Activated CD4-positive, alpha-beta T cell treated with anti-CD3 and anti-CD28 coated beads, Interleukin-2, amount 10 ng/mL, durations not matched to agents 24 days and 14 days (primary cell): ENCODE measurements at regions not wholly inside any gene's neighbourhood (a gene's known extent, or its start where the extent isn't known, plus 50 kb on each side); places are given as distances from the start of the nearest gene placed in this dataset.

Experiments used
- DNase-seq: peaks from one replicate; pipeline ENCODE4 v3.0.0; 2022
- H3K27ac Mint-ChIP-seq: one replicate; pipeline ENCODE4 v1.8.0; 2022; ENCODE audit warnings: mild to moderate bottlenecking, mixed read lengths
- H3K27me3 Mint-ChIP-seq: one replicate; pipeline ENCODE4 v1.8.0; 2022; ENCODE audit warnings: mixed read lengths
- H3K36me3 Mint-ChIP-seq: one replicate; pipeline ENCODE4 v1.8.0; 2022; ENCODE audit warnings: low read depth, mild to moderate bottlenecking, mixed read lengths
- H3K4me1 Mint-ChIP-seq: one replicate; pipeline ENCODE4 v1.8.0; 2021; ENCODE audit warnings: mixed read lengths
- H3K4me3 Mint-ChIP-seq: one replicate; pipeline ENCODE4 v1.8.0; 2022; ENCODE audit warnings: mild to moderate bottlenecking, moderate library complexity, mixed read lengths
- H3K9me3 Mint-ChIP-seq: one replicate; pipeline ENCODE4 v1.8.0; 2021; ENCODE audit warnings: mixed read lengths
- intact Hi-C: fragments of 100-400 bp; cut with micrococcal nuclease; formaldehyde crosslinking; loops from one replicate; pipeline ENCODE4 v1.15.1; 2023

- Mint-ChIP-seq H3K4me1 (no peaks in the 10 kb centered on the region), H3K27me3 (no peaks in the 10 kb centered on the region), H3K36me3 (no peaks in the 10 kb centered on the region), H3K9me3 (no peaks in the 10 kb centered on the region), H3K4me3 (no peak overlapping the region), H3K27ac (no peak overlapping the region)
- no peak for DNase-seq
- intact Hi-C loops, result no loop called here
Measured at GRCh38 chr6:122289762-122290539, 109.5 kb upstream of the HSF2 start.

GRCh38 chr6:122297010-122297409, 102.4 kb upstream of the HSF2 start:
- Mint-ChIP-seq H3K27ac (no peak overlapping the region), H3K27me3 (no peaks in the 10 kb centered on the region), H3K36me3 (no peaks in the 10 kb centered on the region), H3K4me3 (no peak overlapping the region), H3K4me1 (no peaks in the 10 kb centered on the region), H3K9me3 (no peaks in the 10 kb centered on the region)
- intact Hi-C loops, result no loop called here
- DNase-seq, result no peak

- Mint-ChIP-seq H3K27ac (no peak overlapping the region), H3K4me3 (no peak overlapping the region), H3K36me3 (no peaks in the 10 kb centered on the region), H3K9me3 (no peaks in the 10 kb centered on the region), H3K27me3 (no peaks in the 10 kb centered on the region), H3K4me1 (no peaks in the 10 kb centered on the region)
- no peak for DNase-seq
- intact Hi-C loops, result no loop called here
Measured at GRCh38 chr6:122302067-122302466, 97.4 kb upstream of the HSF2 start.

GRCh38 chr6:122307577-122307976, 91.9 kb upstream of the HSF2 start:
- Mint-ChIP-seq H3K36me3 (no peaks in the 10 kb centered on the region), H3K9me3 (no peaks in the 10 kb centered on the region), H3K4me1 (no peaks in the 10 kb centered on the region), H3K27ac (no peak overlapping the region), H3K4me3 (no peak overlapping the region), H3K27me3 (peaks cover 2% of the 10 kb centered on the region)
- no peak for DNase-seq
- intact Hi-C loops, result no loop called here

GRCh38 chr6:122308074-122308473, 91.4 kb upstream of the HSF2 start:
- Mint-ChIP-seq H3K4me3 (no peak overlapping the region), H3K4me1 (no peaks in the 10 kb centered on the region), H3K27ac (no peak overlapping the region), H3K9me3 (no peaks in the 10 kb centered on the region), H3K27me3 (peaks cover 6% of the 10 kb centered on the region), H3K36me3 (no peaks in the 10 kb centered on the region)
- intact Hi-C loops, result no loop called here
- DNase-seq, result no peak

GRCh38 chr6:122315842-122316241, 83.6 kb upstream of the HSF2 start:
- no peak for DNase-seq
- Mint-ChIP-seq H3K4me1 (no peaks in the 10 kb centered on the region), H3K4me3 (no peak overlapping the region), H3K9me3 (peaks cover 11% of the 10 kb centered on the region), H3K27ac (no peak overlapping the region), H3K36me3 (no peaks in the 10 kb centered on the region), H3K27me3 (peaks cover 13% of the 10 kb centered on the region)
- intact Hi-C loops, result no loop called here

- peaks cover 3% of the 10 kb centered on the region for H3K9me3 Mint-ChIP-seq
- peak overlapping the region; percentile 83 for H3K4me3 Mint-ChIP-seq
- no peak overlapping the region for H3K27ac Mint-ChIP-seq
- H3K27me3 Mint-ChIP-seq, result peaks cover 8% of the 10 kb centered on the region
- H3K36me3 Mint-ChIP-seq, result no peaks in the 10 kb centered on the region
- intact Hi-C loops, result no loop called here
- H3K4me1 Mint-ChIP-seq, result peaks cover 11% of the 10 kb centered on the region
- DNase-seq, result peak; percentile 56
Measured at GRCh38 chr6:122322824-122323223, 76.6 kb upstream of the HSF2 start.

GRCh38 chr6:122323361-122323760, 76.1 kb upstream of the HSF2 start:
- H3K27ac Mint-ChIP-seq, result no peak overlapping the region
- intact Hi-C loops, result no loop called here
- peak overlapping the region; percentile 83 for H3K4me3 Mint-ChIP-seq
- H3K9me3 Mint-ChIP-seq, result peaks cover 3% of the 10 kb centered on the region
- peaks cover 10% of the 10 kb centered on the region for H3K27me3 Mint-ChIP-seq
- DNase-seq, result no peak
- H3K36me3 Mint-ChIP-seq, result no peaks in the 10 kb centered on the region
- H3K4me1 Mint-ChIP-seq, result peaks cover 11% of the 10 kb centered on the region

GRCh38 chr6:122330315-122330714, 69.1 kb upstream of the HSF2 start:
- intact Hi-C loops, result no loop called here
- no peak overlapping the region for H3K4me3 Mint-ChIP-seq
- H3K4me1 Mint-ChIP-seq, result no peaks in the 10 kb centered on the region
- H3K36me3 Mint-ChIP-seq, result no peaks in the 10 kb centered on the region
- H3K9me3 Mint-ChIP-seq, result peaks cover 3% of the 10 kb centered on the region
- H3K27ac Mint-ChIP-seq, result no peak overlapping the region
- DNase-seq, result no peak
- peaks cover 2% of the 10 kb centered on the region for H3K27me3 Mint-ChIP-seq

- no peak overlapping the region for H3K4me3 Mint-ChIP-seq
- no peak overlapping the region for H3K27ac Mint-ChIP-seq
- H3K9me3 Mint-ChIP-seq, result no peaks in the 10 kb centered on the region
- H3K36me3 Mint-ChIP-seq, result no peaks in the 10 kb centered on the region
- no peak for DNase-seq
- intact Hi-C loops, result no loop called here
- peaks cover 9% of the 10 kb centered on the region for H3K27me3 Mint-ChIP-seq
- H3K4me1 Mint-ChIP-seq, result no peaks in the 10 kb centered on the region
Measured at GRCh38 chr6:122337645-122338044, 61.8 kb upstream of the HSF2 start.

- H3K27me3 Mint-ChIP-seq, result peaks cover 11% of the 10 kb centered on the region
- no peak for DNase-seq
- no peaks in the 10 kb centered on the region for H3K9me3 Mint-ChIP-seq
- no peak overlapping the region for H3K4me3 Mint-ChIP-seq
- no peak overlapping the region for H3K27ac Mint-ChIP-seq
- H3K36me3 Mint-ChIP-seq, result no peaks in the 10 kb centered on the region
- no peaks in the 10 kb centered on the region for H3K4me1 Mint-ChIP-seq
- intact Hi-C loops, result no loop called here
Measured at GRCh38 chr6:122339661-122340060, 59.8 kb upstream of the HSF2 start.

GRCh38 chr6:122347280-122347679, 52.2 kb upstream of the HSF2 start:
- intact Hi-C loops, result no loop called here
- H3K36me3 Mint-ChIP-seq, result no peaks in the 10 kb centered on the region
- no peak overlapping the region for H3K4me3 Mint-ChIP-seq
- H3K27me3 Mint-ChIP-seq, result peaks cover 11% of the 10 kb centered on the region
- H3K27ac Mint-ChIP-seq, result no peak overlapping the region
- no peaks in the 10 kb centered on the region for H3K4me1 Mint-ChIP-seq
- no peaks in the 10 kb centered on the region for H3K9me3 Mint-ChIP-seq
- no peak for DNase-seq

GRCh38 chr6:122347751-122348150, 51.7 kb upstream of the HSF2 start:
- H3K4me1 Mint-ChIP-seq, result no peaks in the 10 kb centered on the region
- DNase-seq, result no peak
- peaks cover 11% of the 10 kb centered on the region for H3K27me3 Mint-ChIP-seq
- H3K36me3 Mint-ChIP-seq, result no peaks in the 10 kb centered on the region
- H3K9me3 Mint-ChIP-seq, result no peaks in the 10 kb centered on the region
- intact Hi-C loops, result no loop called here
- H3K27ac Mint-ChIP-seq, result no peak overlapping the region
- H3K4me3 Mint-ChIP-seq, result no peak overlapping the region
